ENCODE measurements at regions not wholly inside any gene's neighbourhood (a gene's known extent, or its start where the extent isn't known, plus 50 kb on each side); places are given as distances from the start of the nearest gene placed in this dataset.
"Not testable (repeated sequence)": the region's sequence is repeated elsewhere in the genome, so short reads cannot be mapped to it uniquely, and the experiment has no call there.

DNA sequence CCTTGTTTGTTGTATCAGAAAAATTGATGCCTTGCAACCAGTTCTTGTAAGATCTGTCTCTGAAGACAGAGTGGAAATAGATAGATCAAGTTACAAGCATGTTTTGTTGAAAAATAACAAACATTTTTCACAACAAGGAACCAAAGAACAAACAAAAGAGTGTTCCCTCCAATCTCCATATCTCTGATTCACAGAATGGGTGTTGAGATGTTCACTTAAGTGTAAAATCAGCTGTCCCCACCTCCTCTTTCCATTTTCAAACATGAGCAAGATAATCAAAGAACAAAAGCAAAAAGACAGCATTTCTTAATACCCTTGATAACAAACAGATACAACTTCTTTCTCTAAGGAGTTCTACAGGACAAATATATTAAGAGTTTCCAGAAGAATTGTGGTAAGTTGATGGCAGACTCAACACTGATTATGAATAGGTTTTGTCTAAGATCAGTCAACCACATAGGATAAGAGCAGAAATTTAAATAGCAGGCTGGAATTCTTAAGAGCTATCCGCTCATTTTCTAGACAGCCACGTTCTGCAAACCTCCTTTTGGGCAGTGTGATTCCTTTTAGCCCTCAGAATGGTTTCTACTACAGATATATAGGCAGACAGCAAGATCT is 970.9 kb upstream of the AUTS2 start:
- Histone ChIP-seq H3K9me3 (no peaks in the 10 kb centered on the region), H3K4me3 (no peak overlapping the region), H3K27ac (no peak overlapping the region), H3K27me3 (replicated peaks; ENCODE audit: insufficient read depth) (no peaks in the 10 kb centered on the region), H3K4me1 (ENCODE audit: control insufficient read depth in 1 of 2, low read depth in 2 of 2) (no peaks in the 10 kb centered on the region), H3K36me3 (no peaks in the 10 kb centered on the region)
- ATAC-seq (ENCODE audit: insufficient number of reproducible peaks, low FRiP score, low read depth) (no peak), DNase-seq (ENCODE audit: low spot score) (no peak)
- TF ChIP-seq, protein P1, sequence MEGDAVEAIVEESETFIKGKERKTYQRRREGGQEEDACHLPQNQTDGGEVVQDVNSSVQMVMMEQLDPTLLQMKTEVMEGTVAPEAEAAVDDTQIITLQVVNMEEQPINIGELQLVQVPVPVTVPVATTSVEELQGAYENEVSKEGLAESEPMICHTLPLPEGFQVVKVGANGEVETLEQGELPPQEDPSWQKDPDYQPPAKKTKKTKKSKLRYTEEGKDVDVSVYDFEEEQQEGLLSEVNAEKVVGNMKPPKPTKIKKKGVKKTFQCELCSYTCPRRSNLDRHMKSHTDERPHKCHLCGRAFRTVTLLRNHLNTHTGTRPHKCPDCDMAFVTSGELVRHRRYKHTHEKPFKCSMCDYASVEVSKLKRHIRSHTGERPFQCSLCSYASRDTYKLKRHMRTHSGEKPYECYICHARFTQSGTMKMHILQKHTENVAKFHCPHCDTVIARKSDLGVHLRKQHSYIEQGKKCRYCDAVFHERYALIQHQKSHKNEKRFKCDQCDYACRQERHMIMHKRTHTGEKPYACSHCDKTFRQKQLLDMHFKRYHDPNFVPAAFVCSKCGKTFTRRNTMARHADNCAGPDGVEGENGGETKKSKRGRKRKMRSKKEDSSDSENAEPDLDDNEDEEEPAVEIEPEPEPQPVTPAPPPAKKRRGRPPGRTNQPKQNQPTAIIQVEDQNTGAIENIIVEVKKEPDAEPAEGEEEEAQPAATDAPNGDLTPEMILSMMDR (IDR thresholded peaks at IDR 0.05) = no peak

DNA sequence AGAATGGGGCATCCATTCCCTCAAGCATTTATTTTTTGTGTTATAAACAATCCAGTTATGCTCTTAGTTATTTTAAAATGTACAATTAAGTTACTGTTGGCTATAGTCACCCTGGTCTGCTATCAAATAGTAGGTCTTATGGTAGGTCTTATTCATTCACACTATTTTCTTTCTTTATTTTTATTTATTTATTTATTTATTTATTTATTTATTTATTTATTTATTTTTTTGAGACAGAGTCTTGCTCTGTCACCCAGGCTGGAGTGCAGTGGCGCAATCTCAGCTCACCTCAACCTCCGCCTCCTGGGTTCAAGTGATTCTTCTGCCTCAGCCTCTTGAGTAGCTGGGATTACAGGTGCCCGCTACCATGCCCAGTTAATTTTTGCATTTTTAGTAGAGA is 967.4 kb upstream of the AUTS2 start:
- not testable (repeated sequence) for H3K4me3 ChIP-seq; ATAC-seq (ENCODE audit: insufficient number of reproducible peaks, low FRiP score, low read depth); H3K36me3 ChIP-seq; H3K4me1 ChIP-seq (ENCODE audit: control insufficient read depth in 1 of 2, low read depth in 2 of 2); H3K27ac ChIP-seq; H3K27me3 ChIP-seq (replicated peaks; ENCODE audit: insufficient read depth); H3K9me3 ChIP-seq; DNase-seq (ENCODE audit: low spot score)

DNA sequence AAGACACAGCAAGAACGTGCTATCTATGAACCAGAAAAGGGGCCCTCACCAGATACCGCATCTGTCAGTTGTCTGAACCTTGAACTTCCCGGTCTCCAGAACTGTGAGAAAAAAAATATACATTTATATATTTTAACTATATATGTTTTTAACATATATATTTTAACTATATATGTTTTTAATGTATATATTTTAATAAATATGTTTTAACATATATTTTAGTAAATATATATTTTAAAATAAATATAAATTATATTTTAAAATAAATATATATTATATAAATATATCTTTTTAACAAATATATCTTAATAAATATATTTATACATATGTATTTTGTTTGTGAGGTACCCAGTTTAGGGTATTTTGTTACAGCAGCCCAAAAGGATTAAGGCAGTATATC is 958.2 kb upstream of the AUTS2 start:
- no peaks in the 10 kb centered on the region for H3K27me3 ChIP-seq (replicated peaks; ENCODE audit: insufficient read depth)
- no peaks in the 10 kb centered on the region for H3K36me3 ChIP-seq
- H3K9me3 ChIP-seq = no peaks in the 10 kb centered on the region
- no peak overlapping the region for H3K27ac ChIP-seq
- ATAC-seq (ENCODE audit: insufficient number of reproducible peaks, low FRiP score, low read depth) (no peak), DNase-seq (ENCODE audit: low spot score) (no peak)
- no peaks in the 10 kb centered on the region for H3K4me1 ChIP-seq (ENCODE audit: control insufficient read depth in 1 of 2, low read depth in 2 of 2)
- TF ChIP-seq, protein P1 (IDR thresholded peaks at IDR 0.05) = no peak
- H3K4me3 ChIP-seq = no peak overlapping the region

DNA sequence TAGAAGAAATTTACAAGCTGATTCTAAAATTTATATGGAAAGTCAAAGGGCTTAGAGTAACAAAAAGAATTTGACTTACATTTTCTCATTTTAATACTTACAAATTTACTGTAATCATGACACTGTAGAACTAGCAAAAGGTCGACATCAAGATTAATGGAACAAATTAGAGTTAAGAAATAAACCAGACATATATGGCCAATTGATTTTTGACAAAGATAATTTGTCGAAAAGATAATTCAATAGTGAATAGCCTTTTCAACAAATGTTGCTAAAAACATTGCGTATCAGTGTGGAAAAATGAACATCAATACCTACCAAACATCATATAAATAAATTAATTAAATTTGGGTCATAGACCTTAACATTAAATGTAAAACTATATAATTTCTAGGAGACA is 955.5 kb upstream of the AUTS2 start:
- H3K27me3 ChIP-seq (replicated peaks; ENCODE audit: insufficient read depth) = no peaks in the 10 kb centered on the region
- no peak overlapping the region for H3K4me3 ChIP-seq
- DNase-seq (ENCODE audit: low spot score) = no peak
- TF ChIP-seq, protein P1 (IDR thresholded peaks at IDR 0.05) = no peak
- H3K4me1 ChIP-seq (ENCODE audit: control insufficient read depth in 1 of 2, low read depth in 2 of 2) = no peaks in the 10 kb centered on the region
- ATAC-seq (ENCODE audit: insufficient number of reproducible peaks, low FRiP score, low read depth) = no peak
- H3K36me3 ChIP-seq = no peaks in the 10 kb centered on the region
- no peak overlapping the region for H3K27ac ChIP-seq
- H3K9me3 ChIP-seq = no peaks in the 10 kb centered on the region

DNA sequence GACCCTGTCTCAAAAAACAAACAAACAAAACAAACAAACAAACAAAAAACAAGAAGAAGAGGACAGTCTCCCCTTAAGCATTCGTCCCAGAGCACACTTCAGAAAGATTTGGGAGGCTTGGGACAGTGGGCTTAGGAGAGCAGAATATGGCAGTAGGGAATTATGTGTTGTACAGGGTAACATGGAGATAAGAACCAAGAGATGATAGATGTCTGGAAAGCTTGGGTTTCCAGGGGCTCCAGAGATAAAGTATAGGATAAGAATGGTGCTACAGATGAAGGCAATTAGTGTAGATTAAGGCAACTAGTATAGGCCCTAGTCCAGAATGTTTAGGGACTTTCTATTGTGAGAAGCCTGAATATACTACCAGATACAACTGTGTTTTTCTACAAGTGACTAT is 934.9 kb upstream of the AUTS2 start:
- TF ChIP-seq, protein P1 (IDR thresholded peaks at IDR 0.05) = no peak
- no peaks in the 10 kb centered on the region for H3K27me3 ChIP-seq (replicated peaks; ENCODE audit: insufficient read depth)
- no peak for DNase-seq (ENCODE audit: low spot score)
- H3K4me1 ChIP-seq (ENCODE audit: control insufficient read depth in 1 of 2, low read depth in 2 of 2) = no peaks in the 10 kb centered on the region
- no peak overlapping the region for H3K27ac ChIP-seq
- no peaks in the 10 kb centered on the region for H3K9me3 ChIP-seq
- no peaks in the 10 kb centered on the region for H3K36me3 ChIP-seq
- ATAC-seq (ENCODE audit: insufficient number of reproducible peaks, low FRiP score, low read depth) = no peak
- H3K4me3 ChIP-seq = no peak overlapping the region

DNA sequence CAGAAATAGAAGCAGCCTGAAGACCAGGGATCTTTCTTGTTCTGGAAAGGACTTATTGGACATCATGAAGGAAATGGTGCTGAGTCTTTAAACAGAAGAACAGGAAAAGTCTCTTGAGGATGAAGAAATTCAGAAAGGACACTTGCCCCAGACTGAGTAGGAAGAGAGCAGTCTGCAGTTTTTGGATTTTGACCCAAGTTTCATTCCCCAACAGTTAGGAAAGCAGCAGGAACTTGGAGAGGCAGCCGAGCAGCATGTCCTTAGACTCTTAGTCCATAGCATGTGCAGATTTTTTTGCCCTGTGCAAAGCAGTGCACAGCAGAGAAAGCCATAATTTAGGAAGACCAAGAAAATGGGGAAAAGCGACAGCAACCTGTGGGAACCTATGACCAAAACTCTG is 927.2 kb upstream of the AUTS2 start:
- DNase-seq (ENCODE audit: low spot score) (no peak), ATAC-seq (ENCODE audit: insufficient number of reproducible peaks, low FRiP score, low read depth) (no peak)
- Histone ChIP-seq H3K36me3 (no peaks in the 10 kb centered on the region), H3K4me3 (no peak overlapping the region), H3K27ac (no peak overlapping the region), H3K4me1 (ENCODE audit: control insufficient read depth in 1 of 2, low read depth in 2 of 2) (no peaks in the 10 kb centered on the region), H3K9me3 (peaks cover 3% of the 10 kb centered on the region), H3K27me3 (replicated peaks; ENCODE audit: insufficient read depth) (no peaks in the 10 kb centered on the region)
- TF ChIP-seq, protein P1 (IDR thresholded peaks at IDR 0.05) = no peak
